ENCODE measurements at regions not wholly inside any gene's neighbourhood (a gene's known extent, or its start where the extent isn't known, plus 50 kb on each side); places are given as distances from the start of the nearest gene placed in this dataset.

DNA sequence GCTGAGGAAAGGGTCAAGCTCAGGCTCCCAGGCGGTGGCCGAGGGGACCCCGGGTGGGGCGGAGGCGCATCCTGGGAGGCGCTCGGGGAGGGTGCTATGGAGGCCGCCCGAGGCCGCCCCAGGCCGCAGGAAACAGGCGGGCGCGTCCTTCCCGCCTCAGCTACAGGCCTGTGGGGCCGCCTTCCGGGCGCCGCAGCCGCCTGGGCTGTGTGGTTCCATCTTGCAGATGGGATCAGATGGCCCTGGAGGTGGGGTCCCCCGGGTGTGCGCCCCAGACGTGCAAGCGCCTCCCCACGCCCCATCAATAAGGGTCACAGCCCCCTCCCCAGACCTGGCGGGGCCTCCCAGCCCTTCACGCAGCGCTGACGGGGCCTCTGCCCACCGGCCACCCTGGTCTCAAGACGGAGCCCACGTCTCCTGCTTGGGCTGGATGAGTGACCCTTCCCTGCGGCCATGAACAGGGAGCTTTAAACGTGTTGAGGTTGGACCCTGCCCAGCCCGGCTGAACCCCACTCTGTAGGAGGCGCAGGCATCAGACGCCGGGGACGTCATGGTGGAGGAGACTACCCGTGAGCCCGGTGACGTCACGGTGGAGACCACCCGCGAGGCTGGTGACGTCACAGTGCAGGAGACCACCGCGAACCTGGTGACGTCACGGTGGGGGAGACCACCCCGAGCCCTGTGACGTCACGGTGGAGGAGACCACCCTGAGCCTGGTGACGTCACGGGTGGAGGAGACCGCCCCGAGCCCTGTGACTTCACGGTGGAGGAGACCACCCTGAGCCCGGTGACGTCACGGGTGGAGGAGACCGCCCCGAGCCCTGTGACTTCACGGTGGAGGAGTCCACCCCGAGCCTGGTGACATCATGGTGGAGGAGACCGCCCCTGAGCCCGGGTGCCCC, 267.0 kb downstream of the DLL1 start (continued):
- TF ChIP-seq, protein P1, sequence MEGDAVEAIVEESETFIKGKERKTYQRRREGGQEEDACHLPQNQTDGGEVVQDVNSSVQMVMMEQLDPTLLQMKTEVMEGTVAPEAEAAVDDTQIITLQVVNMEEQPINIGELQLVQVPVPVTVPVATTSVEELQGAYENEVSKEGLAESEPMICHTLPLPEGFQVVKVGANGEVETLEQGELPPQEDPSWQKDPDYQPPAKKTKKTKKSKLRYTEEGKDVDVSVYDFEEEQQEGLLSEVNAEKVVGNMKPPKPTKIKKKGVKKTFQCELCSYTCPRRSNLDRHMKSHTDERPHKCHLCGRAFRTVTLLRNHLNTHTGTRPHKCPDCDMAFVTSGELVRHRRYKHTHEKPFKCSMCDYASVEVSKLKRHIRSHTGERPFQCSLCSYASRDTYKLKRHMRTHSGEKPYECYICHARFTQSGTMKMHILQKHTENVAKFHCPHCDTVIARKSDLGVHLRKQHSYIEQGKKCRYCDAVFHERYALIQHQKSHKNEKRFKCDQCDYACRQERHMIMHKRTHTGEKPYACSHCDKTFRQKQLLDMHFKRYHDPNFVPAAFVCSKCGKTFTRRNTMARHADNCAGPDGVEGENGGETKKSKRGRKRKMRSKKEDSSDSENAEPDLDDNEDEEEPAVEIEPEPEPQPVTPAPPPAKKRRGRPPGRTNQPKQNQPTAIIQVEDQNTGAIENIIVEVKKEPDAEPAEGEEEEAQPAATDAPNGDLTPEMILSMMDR (IDR thresholded peaks at IDR 0.05), result no peak

- ChIA-PET CTCF (no interaction called here), POLR2A (no interaction called here)
- Mint-ChIP-seq H3K9me3 (peaks cover 3% of the 10 kb centered on the region; the same call in 1 of the 2 replicates), H3K27me3 (ENCODE audit: low read depth) (peaks cover 2% of the 10 kb centered on the region; the same call in 1 of the 2 replicates), H3K36me3 (no peaks in the 10 kb centered on the region), H3K27ac (no peak overlapping the region), H3K4me1 (peaks cover 4% of the 10 kb centered on the region), H3K4me3 (no peak overlapping the region)
- ATAC-seq (peak; percentile 61), DNase-seq (ENCODE audit: low spot score) (peak; percentile 30)
- TF ChIP-seq ZNF121 (CRISPR knock-in tag; IDR thresholded peaks at IDR 0.05), result no peak
- peak; percentile 40; the same call in 1 of the 2 replicates for TF ChIP-seq FOXP1 (CRISPR knock-in tag; IDR thresholded peaks at IDR 0.05; ENCODE audit: borderline replicate concordance)
These were observed 267.9 kb downstream of the DLL1 start for GRCh38 chr6:170022827-170023619.

GRCh38 chr6:170022291-170022722, 268.6 kb downstream of the DLL1 start:
- no peaks in the 10 kb centered on the region for H3K9me3 Mint-ChIP-seq
- DNase-seq (ENCODE audit: low spot score), result no peak

More at GRCh38 chr6:170022291-170022722, 268.6 kb downstream of the DLL1 start:
- TF ChIP-seq GTF2I (CRISPR knock-in tag; conservative IDR thresholded peaks at IDR 0.05) (no peak), PRDM15 (CRISPR knock-in tag; IDR thresholded peaks at IDR 0.05) (0 out of 2 replicates have a peak, but pooled peaks have one; percentile 39)
- TF ChIP-seq, protein P2, sequence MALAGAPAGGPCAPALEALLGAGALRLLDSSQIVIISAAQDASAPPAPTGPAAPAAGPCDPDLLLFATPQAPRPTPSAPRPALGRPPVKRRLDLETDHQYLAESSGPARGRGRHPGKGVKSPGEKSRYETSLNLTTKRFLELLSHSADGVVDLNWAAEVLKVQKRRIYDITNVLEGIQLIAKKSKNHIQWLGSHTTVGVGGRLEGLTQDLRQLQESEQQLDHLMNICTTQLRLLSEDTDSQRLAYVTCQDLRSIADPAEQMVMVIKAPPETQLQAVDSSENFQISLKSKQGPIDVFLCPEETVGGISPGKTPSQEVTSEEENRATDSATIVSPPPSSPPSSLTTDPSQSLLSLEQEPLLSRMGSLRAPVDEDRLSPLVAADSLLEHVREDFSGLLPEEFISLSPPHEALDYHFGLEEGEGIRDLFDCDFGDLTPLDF (CRISPR knock-in tag; IDR thresholded peaks at IDR 0.05), result no peak
- no peak for ATAC-seq
- Mint-ChIP-seq H3K27me3 (ENCODE audit: low read depth) (peaks cover 2% of the 10 kb centered on the region; the same call in 1 of the 2 replicates), H3K27ac (no peak overlapping the region; the same call in 1 of the 2 replicates), H3K4me3 (no peak overlapping the region), H3K4me1 (peaks cover 4% of the 10 kb centered on the region), H3K36me3 (no peaks in the 10 kb centered on the region)
- CTCF ChIA-PET, result no interaction called here
- POLR2A ChIA-PET, result no interaction called here

All from WTC11 (cell line).